ENCODE measurements at regions not wholly inside any gene's neighbourhood (a gene's known extent, or its start where the extent isn't known, plus 50 kb on each side); places are given as distances from the start of the nearest gene placed in this dataset.
"Not testable (repeated sequence)": the region's sequence is repeated elsewhere in the genome, so short reads cannot be mapped to it uniquely, and the experiment has no call there.

- no peak for DNase-seq
Observed at GRCh38 chr12:127912035-127912665, 354.8 kb upstream of the TMEM132C start.

GRCh38 chr12:127923501-127923900 lies 343.5 kb upstream of the TMEM132C start:
- DNase-seq, result no peak

GRCh38 chr12:127925971-127926370 lies 341.0 kb upstream of the TMEM132C start:
- DNase-seq, result no peak

- no peak for DNase-seq
Observed at GRCh38 chr12:127928178-127928577, 338.8 kb upstream of the TMEM132C start.

- DNase-seq, result no peak
Observed at GRCh38 chr12:127928615-127929571, 338.1 kb upstream of the TMEM132C start.

- DNase-seq, result no peak
Observed at GRCh38 chr12:127930122-127930521, 336.8 kb upstream of the TMEM132C start.

- no peak for DNase-seq
Observed at GRCh38 chr12:127934409-127934808, 332.6 kb upstream of the TMEM132C start.

- DNase-seq, result no peak
Observed at GRCh38 chr12:127936463-127936862, 330.5 kb upstream of the TMEM132C start.

GRCh38 chr12:127941332-127941731 lies 325.6 kb upstream of the TMEM132C start:
- no peak for DNase-seq

GRCh38 chr12:127942981-127943380 lies 324.0 kb upstream of the TMEM132C start:
- DNase-seq, result no peak

- DNase-seq, result no peak
Observed at GRCh38 chr12:127943481-127944210, 323.3 kb upstream of the TMEM132C start.

- DNase-seq, result no peak
Observed at GRCh38 chr12:127944211-127944899, 322.6 kb upstream of the TMEM132C start.

- no peak for DNase-seq
Observed at GRCh38 chr12:127957001-127957660, 309.8 kb upstream of the TMEM132C start.

- no peak for DNase-seq
Observed at GRCh38 chr12:127962303-127962702, 304.7 kb upstream of the TMEM132C start.

GRCh38 chr12:127963933-127964332 lies 303.0 kb upstream of the TMEM132C start:
- no peak for DNase-seq

- no peak for DNase-seq
Observed at GRCh38 chr12:127964717-127965116, 302.3 kb upstream of the TMEM132C start.

- no peak for DNase-seq
Observed at GRCh38 chr12:127966331-127966730, 300.6 kb upstream of the TMEM132C start.

- no peak for DNase-seq
Observed at GRCh38 chr12:127970491-127970890, 296.5 kb upstream of the TMEM132C start.

- no peak for DNase-seq
Observed at GRCh38 chr12:127980585-127980984, 286.4 kb upstream of the TMEM132C start.

GRCh38 chr12:127981875-127982274 lies 285.1 kb upstream of the TMEM132C start:
- DNase-seq, result no peak

- not testable (repeated sequence) for DNase-seq
Observed at GRCh38 chr12:127983213-127983791, 283.7 kb upstream of the TMEM132C start.
